Naive thymus-derived CD4-positive, alpha-beta T cell (primary cell): ENCODE measurements at regions not wholly inside any gene's neighbourhood (a gene's known extent, or its start where the extent isn't known, plus 50 kb on each side); places are given as distances from the start of the nearest gene placed in this dataset.

Experiments used
- ATAC-seq: fragments of 150-1000 bp; cut with Tn5 transposase; 2 replicates; pipeline ENCODE4 v1.10.0; 2021; ENCODE audit warnings: mild to moderate bottlenecking, moderate library complexity
- CTCF ChIA-PET: fragments of 350-600 bp; sonication (Branson Sonifier 250); formaldehyde crosslinking; loops from one replicate; lab custom pipeline; 2021; ENCODE audit warnings: antibody characterized with exemption; lab: Charles Lee
- POLR2A ChIA-PET: fragments of 350-600 bp; sonication (Branson Sonifier 250); formaldehyde crosslinking; loops from one replicate; lab custom pipeline; 2021; ENCODE audit warnings: antibody characterized with exemption, inconsistent platforms; lab: Charles Lee
- DNase-seq, 9 donors: peaks; one replicate each; pipeline versions ENCODE4 v3.0.0 to v3.0.0-alpha.2; 2020 to 2022; ENCODE audit warnings: mixed read lengths in 1 of 9
- H3K27ac ChIP-seq: one replicate; pipeline ENCODE4 v1.7.0; 2013; ENCODE audit warnings: mild to moderate bottlenecking, low read depth, low read length, moderate library complexity
- H3K27me3 ChIP-seq, 2 donors: one replicate each; pipeline ENCODE4 v1.7.0; 2013; ENCODE audit warnings: low read length in 2 of 2, mild to moderate bottlenecking in 2 of 2, moderate library complexity in 2 of 2; ENCODE audit not compliant: control insufficient read depth in 2 of 2, insufficient read depth in 2 of 2
- H3K36me3 ChIP-seq, 3 experiments: 1 replicate in 2 of 3; 2 replicates in 1 of 3; pipeline ENCODE4 v1.7.0; 2013; ENCODE audit warnings: low read length in 3 of 3, mild to moderate bottlenecking in 3 of 3, moderate library complexity in 1 of 3; ENCODE audit not compliant: insufficient read depth in 3 of 3, control insufficient read depth in 2 of 3
- H3K4me1 ChIP-seq, 2 donors: one replicate each; pipeline ENCODE4 v1.7.0; 2013; ENCODE audit warnings: low read length in 2 of 2, mild to moderate bottlenecking in 2 of 2, moderate library complexity in 1 of 2; ENCODE audit not compliant: control insufficient read depth in 2 of 2, insufficient read depth in 2 of 2
- H3K4me3 ChIP-seq: 2 replicates; pipeline ENCODE4 v1.7.0; 2013; ENCODE audit warnings: mild to moderate bottlenecking, low read length
- H3K9me3 ChIP-seq, 3 experiments: 1 replicate in 2 of 3; 2 replicates in 1 of 3; pipeline ENCODE4 v1.7.0; 2013; ENCODE audit warnings: low read length in 3 of 3; ENCODE audit not compliant: control insufficient read depth in 2 of 3
- H3K27ac Mint-ChIP-seq, 9 donors: one replicate each; pipeline ENCODE4 v1.8.0; 2020 to 2022; ENCODE audit warnings: mixed read lengths in 9 of 9, mild to moderate bottlenecking in 8 of 9, moderate library complexity in 5 of 9, inconsistent platforms in 2 of 9
- H3K27me3 Mint-ChIP-seq, 5 donors: one replicate each; pipeline ENCODE4 v1.8.0; 2021 to 2022; ENCODE audit warnings: mixed read lengths in 5 of 5, mild to moderate bottlenecking in 1 of 5
- H3K36me3 Mint-ChIP-seq, 5 donors: one replicate each; pipeline ENCODE4 v1.8.0; 2020 to 2022; ENCODE audit warnings: mixed read lengths in 5 of 5, mild to moderate bottlenecking in 3 of 5, inconsistent platforms in 1 of 5
- H3K4me1 Mint-ChIP-seq, 7 donors: one replicate each; pipeline ENCODE4 v1.8.0; 2020 to 2022; ENCODE audit warnings: mixed read lengths in 7 of 7, mild to moderate bottlenecking in 3 of 7, inconsistent platforms in 1 of 7
- H3K4me3 Mint-ChIP-seq, 10 donors: one replicate each; pipeline ENCODE4 v1.8.0; 2020 to 2022; ENCODE audit warnings: mild to moderate bottlenecking in 10 of 10, mixed read lengths in 10 of 10, moderate library complexity in 6 of 10, inconsistent platforms in 2 of 10
- H3K9me3 Mint-ChIP-seq, 11 donors: one replicate each; pipeline ENCODE4 v1.8.0; 2020 to 2022; ENCODE audit warnings: mixed read lengths in 11 of 11, mild to moderate bottlenecking in 4 of 11, inconsistent platforms in 1 of 11, moderate library complexity in 1 of 11
- intact Hi-C, 2 donors: fragments of 100-400 bp; cut with micrococcal nuclease; formaldehyde crosslinking; loops; one replicate each; pipeline ENCODE4 v1.15.1; 2023

DNA sequence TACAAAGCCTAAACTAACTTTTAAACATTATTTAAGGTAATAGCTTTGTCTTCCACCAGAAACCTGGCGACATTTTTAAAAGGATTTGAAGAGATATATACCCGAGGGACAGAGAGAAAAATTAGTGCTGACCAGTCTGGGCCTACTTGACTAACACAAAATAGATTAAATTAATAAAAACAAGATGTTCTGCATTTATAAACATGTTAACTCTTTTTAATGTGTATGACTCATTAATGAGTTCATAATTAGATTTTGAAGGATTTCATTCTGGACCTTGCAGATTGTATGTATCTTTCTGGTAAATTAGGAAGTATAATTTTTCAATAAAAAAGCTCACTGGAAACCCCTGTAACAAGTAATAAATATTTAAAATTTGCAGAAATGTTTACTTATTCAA lies 459.1 kb upstream of the CDH9 start:
- intact Hi-C loops, result no loop called here
- DNase-seq (no peak), ATAC-seq (no peak)
- H3K36me3 Mint-ChIP-seq, result no peaks in the 10 kb centered on the region
- H3K27ac Mint-ChIP-seq, result no peak overlapping the region
- no peaks in the 10 kb centered on the region for H3K27me3 Mint-ChIP-seq
- H3K27me3 ChIP-seq, result no peaks in the 10 kb centered on the region
- no peaks in the 10 kb centered on the region for H3K36me3 ChIP-seq
- no peaks in the 10 kb centered on the region for H3K4me1 Mint-ChIP-seq
- no peaks in the 10 kb centered on the region for H3K9me3 ChIP-seq
- CTCF ChIA-PET, result no interaction called here
- no peak overlapping the region for H3K27ac ChIP-seq
- H3K4me3 ChIP-seq, result no peak overlapping the region
- POLR2A ChIA-PET, result no interaction called here
- no peak overlapping the region for H3K4me3 Mint-ChIP-seq
- no peaks in the 10 kb centered on the region for H3K4me1 ChIP-seq
- peaks cover 3 to 19% (median 9%) of the 10 kb centered on the region in 11 donors for H3K9me3 Mint-ChIP-seq

DNA sequence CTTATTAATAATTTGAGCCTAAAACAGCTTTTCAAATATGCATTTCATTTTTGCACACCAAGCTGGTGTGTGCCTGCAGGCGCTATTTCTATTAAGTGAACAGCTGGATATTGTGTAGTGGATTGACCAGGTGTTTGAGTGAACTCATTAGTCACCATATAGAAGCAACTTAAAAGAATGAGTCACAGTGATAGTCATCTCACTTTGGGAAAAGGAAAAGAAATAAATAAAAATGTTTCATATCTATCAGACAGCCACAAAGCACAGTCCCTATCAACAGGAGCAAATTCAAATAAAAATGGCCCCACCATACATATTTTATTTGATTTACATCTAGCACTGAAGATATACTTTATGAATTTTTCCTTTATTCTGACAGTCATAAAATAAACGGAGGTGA lies 456.5 kb upstream of the CDH9 start:
- Mint-ChIP-seq H3K4me3 (no peak overlapping the region), H3K9me3 (peaks cover 3 to 27% (median 10%) of the 10 kb centered on the region in 11 donors), H3K4me1 (no peaks in the 10 kb centered on the region), H3K27ac (no peak overlapping the region), H3K36me3 (no peaks in the 10 kb centered on the region), H3K27me3 (no peaks in the 10 kb centered on the region)
- DNase-seq, result no peak
- H3K4me1 ChIP-seq, result no peaks in the 10 kb centered on the region
- intact Hi-C loops, result no loop called here
- H3K27ac ChIP-seq, result no peak overlapping the region
- ChIA-PET POLR2A (no interaction called here), CTCF (no interaction called here)
- H3K9me3 ChIP-seq, result no peaks in the 10 kb centered on the region
- ATAC-seq, result no peak
- no peaks in the 10 kb centered on the region for H3K36me3 ChIP-seq
- H3K27me3 ChIP-seq, result no peaks in the 10 kb centered on the region
- H3K4me3 ChIP-seq, result no peak overlapping the region

GRCh38 chr5:27491746-27492439 lies 453.5 kb upstream of the CDH9 start:
- POLR2A ChIA-PET, result no interaction called here
- H3K27ac Mint-ChIP-seq, result no peak overlapping the region

DNA sequence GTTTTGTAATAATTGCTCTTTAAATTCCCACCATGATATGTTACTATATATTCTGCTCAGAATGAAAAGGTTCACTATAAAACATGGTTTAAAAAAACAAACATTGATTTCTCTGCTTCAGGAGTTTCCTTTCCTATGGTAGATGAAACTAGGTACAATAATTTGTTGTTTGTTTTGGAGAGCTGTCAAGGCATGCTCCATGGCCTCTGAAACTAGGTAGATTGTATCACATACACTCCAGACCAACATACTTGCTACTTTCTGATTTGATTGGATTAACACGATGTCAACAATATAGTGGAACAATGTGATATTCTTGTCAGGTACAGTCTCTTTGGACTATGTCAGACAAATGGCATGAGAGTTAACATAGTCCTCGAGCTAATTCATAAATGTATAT lies 452.7 kb upstream of the CDH9 start:
- ATAC-seq (no peak), DNase-seq (no peak)
- Mint-ChIP-seq H3K4me1 (no peaks in the 10 kb centered on the region), H3K4me3 (no peak overlapping the region), H3K27ac (no peak overlapping the region), H3K9me3 (peaks cover 5 to 33% (median 12%) of the 10 kb centered on the region in 11 donors), H3K36me3 (peaks cover 0 to 6% (median 0%) of the 10 kb centered on the region in 5 donors), H3K27me3 (no peaks in the 10 kb centered on the region)
- no peaks in the 10 kb centered on the region for H3K27me3 ChIP-seq
- no peak overlapping the region for H3K4me3 ChIP-seq
- no peaks in the 10 kb centered on the region for H3K4me1 ChIP-seq
- intact Hi-C loops, result no loop called here
- ChIA-PET CTCF (no interaction called here), POLR2A (no interaction called here)
- no peaks in the 10 kb centered on the region for H3K36me3 ChIP-seq
- H3K27ac ChIP-seq, result no peak overlapping the region
- no peaks in the 10 kb centered on the region for H3K9me3 ChIP-seq

More at GRCh38 chr5:27491746-27492439, 453.5 kb upstream of the CDH9 start:
- Mint-ChIP-seq H3K9me3 (peaks cover 4 to 28% (median 12%) of the 10 kb centered on the region in 11 donors), H3K36me3 (peaks cover 0 to 2% (median 0%) of the 10 kb centered on the region in 5 donors), H3K4me3 (no peak overlapping the region), H3K27me3 (no peaks in the 10 kb centered on the region), H3K4me1 (no peaks in the 10 kb centered on the region)
- no peak for DNase-seq
- CTCF ChIA-PET, result no interaction called here
- Histone ChIP-seq H3K27me3 (no peaks in the 10 kb centered on the region), H3K4me3 (no peak overlapping the region), H3K36me3 (no peaks in the 10 kb centered on the region), H3K9me3 (no peaks in the 10 kb centered on the region), H3K4me1 (no peaks in the 10 kb centered on the region), H3K27ac (no peak overlapping the region)
- ATAC-seq, result no peak
- intact Hi-C loops, result no loop called here

DNA sequence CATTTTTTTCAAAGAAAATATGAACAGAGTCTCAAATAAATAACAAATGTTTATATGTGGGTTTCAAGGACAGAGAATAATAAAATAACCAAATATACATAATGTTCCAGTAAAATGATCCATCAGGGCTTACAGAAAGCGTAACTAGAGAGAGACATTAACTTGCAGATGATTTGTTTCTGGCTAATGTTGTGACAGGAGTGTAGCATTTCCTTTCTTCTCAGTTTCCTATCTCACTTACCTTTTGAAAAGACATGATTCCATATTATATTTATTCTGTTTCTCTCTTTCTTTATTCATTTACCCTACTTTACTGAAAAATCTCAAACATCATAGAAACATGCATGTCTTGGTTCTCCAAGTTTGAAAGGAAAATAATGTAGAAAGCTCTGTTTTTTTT lies 451.3 kb upstream of the CDH9 start:
- Histone ChIP-seq H3K9me3 (no peaks in the 10 kb centered on the region), H3K27ac (no peak overlapping the region), H3K36me3 (no peaks in the 10 kb centered on the region), H3K4me1 (no peaks in the 10 kb centered on the region), H3K27me3 (no peaks in the 10 kb centered on the region), H3K4me3 (no peak overlapping the region)
- ATAC-seq, result no peak
- Mint-ChIP-seq H3K4me3 (no peak overlapping the region), H3K27me3 (no peaks in the 10 kb centered on the region), H3K27ac (no peak overlapping the region), H3K9me3 (peaks cover 5 to 34% (median 12%) of the 10 kb centered on the region in 11 donors), H3K36me3 (peaks cover 0 to 6% (median 0%) of the 10 kb centered on the region in 5 donors), H3K4me1 (no peaks in the 10 kb centered on the region)
- DNase-seq, result no peak
- intact Hi-C loops, result no loop called here
- ChIA-PET POLR2A (no interaction called here), CTCF (no interaction called here)

GRCh38 chr5:27482663-27483062 lies 444.3 kb upstream of the CDH9 start:
- ChIA-PET POLR2A (no interaction called here), CTCF (no interaction called here)
- Histone ChIP-seq H3K27me3 (no peaks in the 10 kb centered on the region), H3K4me3 (no peak overlapping the region), H3K9me3 (peaks cover 0 to 3% (median 0%) of the 10 kb centered on the region in 3 experiments), H3K4me1 (no peaks in the 10 kb centered on the region), H3K27ac (no peak overlapping the region), H3K36me3 (no peaks in the 10 kb centered on the region)
- no peak overlapping the region for H3K27ac Mint-ChIP-seq
- DNase-seq (no peak), ATAC-seq (no peak)
- no peaks in the 10 kb centered on the region for H3K27me3 Mint-ChIP-seq
- peaks cover 1 to 23% (median 8%) of the 10 kb centered on the region in 11 donors for H3K9me3 Mint-ChIP-seq
- no peak overlapping the region for H3K4me3 Mint-ChIP-seq
- peaks cover 0 to 6% (median 0%) of the 10 kb centered on the region in 5 donors for H3K36me3 Mint-ChIP-seq
- no peaks in the 10 kb centered on the region for H3K4me1 Mint-ChIP-seq
- intact Hi-C loops, result no loop called here

DNA sequence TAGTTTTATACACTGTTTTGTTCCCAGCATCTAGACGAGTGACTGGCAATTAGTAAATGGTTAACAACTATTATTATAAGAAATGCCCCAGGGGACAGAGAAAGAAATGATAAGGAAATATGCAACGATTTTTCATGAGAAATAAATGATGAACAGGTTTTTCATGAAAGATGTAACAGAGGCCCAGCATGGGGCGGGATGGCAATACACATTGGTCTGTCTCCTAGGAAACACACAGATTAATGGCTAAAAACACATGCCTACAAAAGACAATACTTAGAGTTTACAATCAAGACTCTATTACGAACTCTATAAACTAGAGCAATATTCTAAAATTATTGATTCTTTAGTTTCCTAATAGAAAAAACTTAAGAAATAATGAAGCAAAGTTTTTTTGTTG lies 441.5 kb upstream of the CDH9 start:
- ChIA-PET POLR2A (no interaction called here), CTCF (no interaction called here)
- H3K4me3 ChIP-seq, result no peak overlapping the region
- Mint-ChIP-seq H3K27me3 (no peaks in the 10 kb centered on the region), H3K9me3 (peaks cover 3 to 33% (median 8%) of the 10 kb centered on the region in 11 donors), H3K4me1 (no peaks in the 10 kb centered on the region), H3K36me3 (no peaks in the 10 kb centered on the region), H3K27ac (no peak overlapping the region), H3K4me3 (no peak overlapping the region)
- intact Hi-C loops, result no loop called here
- no peaks in the 10 kb centered on the region for H3K4me1 ChIP-seq
- ATAC-seq (no peak), DNase-seq (no peak)
- H3K36me3 ChIP-seq, result no peaks in the 10 kb centered on the region
- H3K27me3 ChIP-seq, result no peaks in the 10 kb centered on the region
- H3K9me3 ChIP-seq, result peaks cover 0 to 7% (median 0%) of the 10 kb centered on the region in 3 experiments
- no peak overlapping the region for H3K27ac ChIP-seq
